ACC112 (cell line): ENCODE measurements at regions not wholly inside any gene's neighbourhood (a gene's known extent, or its start where the extent isn't known, plus 50 kb on each side); places are given as distances from the start of the nearest gene placed in this dataset.

Experiments used
- H2AFZ ChIP-seq: fragments of 200-600 bp; sonication (generic); one replicate; pipeline ENCODE4 v1.6.0; 2017; ENCODE audit warnings: antibody characterized with exemption, low read length; ENCODE audit not compliant: unreplicated experiment
- H3K27ac ChIP-seq: fragments of 200-600 bp; sonication (generic); 2 replicates; pipeline ENCODE4 v1.5.1; 2014; ENCODE audit warnings: low read depth, mild to moderate bottlenecking, antibody characterized with exemption, low read length, moderate library complexity
- H3K27me3 ChIP-seq: fragments of 200-600 bp; sonication (generic); 2 replicates; pipeline ENCODE4 v1.6.1; 2014; ENCODE audit warnings: mild to moderate bottlenecking, antibody characterized with exemption, low read length, moderate library complexity, mixed read lengths; ENCODE audit not compliant: insufficient read depth
- H3K36me3 ChIP-seq: fragments of 200-600 bp; sonication (generic); 2 replicates; pipeline ENCODE4 v1.6.1; 2016; ENCODE audit warnings: mild to moderate bottlenecking, antibody characterized with exemption, low read length, moderate library complexity, mixed read lengths; ENCODE audit not compliant: insufficient read depth
- H3K4me1 ChIP-seq: fragments of 200-600 bp; sonication (generic); one replicate; pipeline ENCODE4 v1.6.1; 2016; ENCODE audit warnings: low read length, mixed read lengths; ENCODE audit not compliant: insufficient read depth, unreplicated experiment, control insufficient read depth
- H3K4me3 ChIP-seq: fragments of 200-600 bp; sonication (generic); 2 replicates; pipeline ENCODE4 v1.5.1; 2014; ENCODE audit warnings: mild to moderate bottlenecking, low read depth, low read length
- H3K79me2 ChIP-seq: fragments of 200-600 bp; sonication (generic); one replicate; pipeline ENCODE4 v1.6.0; 2016; ENCODE audit warnings: low read length; ENCODE audit not compliant: control insufficient read depth, unreplicated experiment, insufficient read depth

GRCh38 chr12:74899031-74899829, 310.4 kb downstream of the KCNC2 start:
- H3K36me3 ChIP-seq: no peaks in the 10 kb centered on the region
- H3K4me3 ChIP-seq: no peak overlapping the region
- H2AFZ ChIP-seq: no peak overlapping the region
- H3K27ac ChIP-seq: no peak overlapping the region
- H3K79me2 ChIP-seq: no peaks in the 10 kb centered on the region
- H3K27me3 ChIP-seq: no peaks in the 10 kb centered on the region
- H3K4me1 ChIP-seq: no peaks in the 10 kb centered on the region

DNA sequence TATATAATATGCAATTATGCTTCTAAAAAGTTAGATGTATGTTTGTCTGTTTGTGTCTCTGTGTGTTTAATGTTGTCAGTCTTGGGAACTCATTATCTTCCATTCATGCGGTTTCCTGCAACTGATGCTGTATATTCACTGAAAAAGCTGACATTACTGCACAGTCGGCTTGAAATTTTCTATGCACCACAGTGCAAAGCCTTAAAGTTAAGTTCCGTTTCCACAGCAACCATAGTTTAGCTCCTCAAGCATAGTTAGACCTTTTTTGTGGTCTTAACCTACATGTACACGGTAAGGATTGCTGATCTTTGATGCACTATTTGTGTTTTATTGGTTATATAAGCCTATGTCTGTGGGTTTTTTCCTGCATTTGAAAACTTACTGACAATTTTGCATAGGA, 309.4 kb downstream of the KCNC2 start:
- Histone ChIP-seq H3K79me2 (no peaks in the 10 kb centered on the region), H3K4me1 (no peaks in the 10 kb centered on the region), H3K36me3 (no peaks in the 10 kb centered on the region), H3K27ac (no peak overlapping the region), H3K27me3 (no peaks in the 10 kb centered on the region), H2AFZ (no peak overlapping the region), H3K4me3 (no peak overlapping the region)

DNA sequence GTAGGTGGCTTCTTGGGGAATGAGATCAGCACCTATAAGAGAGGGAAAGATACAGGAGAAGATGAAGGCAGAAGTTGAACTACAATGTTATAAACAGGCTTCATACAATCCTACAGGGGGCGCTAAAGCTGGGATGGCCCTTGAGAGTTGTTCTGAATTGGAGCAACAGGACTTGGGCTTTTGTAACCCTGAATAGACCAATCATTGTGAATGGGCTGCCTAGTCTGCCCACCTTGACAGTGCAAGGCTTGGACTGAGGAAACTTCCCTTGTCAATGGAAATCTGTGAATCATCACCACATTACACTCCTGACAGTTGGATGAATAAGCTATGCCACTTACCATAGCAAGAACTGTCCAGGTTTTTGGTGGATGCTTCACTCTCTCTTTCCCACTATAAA, 306.1 kb downstream of the KCNC2 start:
- Histone ChIP-seq H2AFZ (no peak overlapping the region), H3K27ac (no peak overlapping the region), H3K27me3 (no peaks in the 10 kb centered on the region), H3K79me2 (no peaks in the 10 kb centered on the region), H3K36me3 (no peaks in the 10 kb centered on the region), H3K4me1 (no peaks in the 10 kb centered on the region), H3K4me3 (no peak overlapping the region)

DNA sequence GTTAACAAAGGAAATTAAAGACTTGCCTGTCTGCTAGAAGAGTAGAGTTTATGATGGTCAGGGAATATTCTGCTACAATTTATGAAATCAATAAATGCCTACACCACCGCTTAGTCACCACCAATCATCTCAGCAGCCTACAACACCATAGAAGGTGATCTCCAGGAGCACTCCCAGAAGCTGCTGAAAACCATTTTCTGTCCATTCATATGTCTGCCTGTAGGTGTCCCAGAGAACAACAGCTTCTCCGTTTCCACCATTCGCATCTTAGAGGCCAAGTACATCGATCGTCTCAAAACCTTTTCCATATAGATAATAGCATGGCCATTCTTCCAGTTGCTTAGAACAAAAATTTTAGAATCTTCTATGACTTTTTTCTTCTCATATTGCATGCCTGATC, 303.4 kb downstream of the KCNC2 start:
- Histone ChIP-seq H3K4me3 (no peak overlapping the region), H3K27me3 (no peaks in the 10 kb centered on the region), H3K36me3 (no peaks in the 10 kb centered on the region), H2AFZ (no peak overlapping the region), H3K27ac (no peak overlapping the region), H3K79me2 (no peaks in the 10 kb centered on the region), H3K4me1 (no peaks in the 10 kb centered on the region)

DNA sequence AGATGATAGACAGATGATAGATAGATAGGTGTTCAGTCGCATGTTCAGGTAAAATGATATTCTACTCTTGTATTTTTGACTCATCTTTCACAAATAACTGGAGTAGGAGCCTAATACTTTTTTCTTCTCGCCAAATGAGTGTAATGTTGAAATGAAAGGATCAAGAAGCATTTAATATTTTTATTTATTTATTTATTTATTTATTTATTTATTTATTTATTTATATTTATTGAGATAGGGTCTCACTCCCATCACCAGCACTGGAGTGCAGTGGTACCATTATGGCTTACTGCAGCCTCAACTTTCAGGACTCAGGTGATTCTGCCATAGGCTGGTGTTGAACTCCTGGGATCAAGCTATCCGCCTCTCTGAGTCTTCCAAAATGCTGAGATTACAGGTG, 298.8 kb downstream of the KCNC2 start:
- Histone ChIP-seq H3K27ac (no peak overlapping the region), H3K4me1 (no peaks in the 10 kb centered on the region)

DNA sequence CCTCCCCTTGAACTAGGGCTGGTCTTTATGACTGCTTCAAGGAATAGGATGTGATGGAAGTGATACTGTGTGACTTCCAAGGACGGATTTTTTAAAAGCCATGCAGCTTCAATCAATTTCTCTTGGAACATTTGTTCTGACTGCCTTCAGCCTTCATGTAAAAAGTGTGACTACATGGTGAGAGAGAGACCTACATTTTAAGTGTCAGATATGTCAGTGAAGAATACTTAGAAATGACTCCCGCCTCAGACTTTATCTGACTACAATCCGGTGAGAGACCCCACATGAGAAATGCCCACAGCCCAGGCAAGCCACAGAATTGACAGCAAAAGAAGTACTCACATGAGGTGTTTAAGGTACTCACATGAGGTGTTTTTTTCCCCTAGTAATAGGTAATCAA, 295.3 kb downstream of the KCNC2 start:
- Histone ChIP-seq H2AFZ (no peak overlapping the region), H3K4me1 (no peaks in the 10 kb centered on the region)

More for the DNA sequence above, 298.8 kb downstream of the KCNC2 start:
- no peak overlapping the region for H2AFZ ChIP-seq
- no peaks in the 10 kb centered on the region for H3K36me3 ChIP-seq
- H3K4me3 ChIP-seq: no peak overlapping the region
- no peaks in the 10 kb centered on the region for H3K27me3 ChIP-seq
- no peaks in the 10 kb centered on the region for H3K79me2 ChIP-seq

DNA sequence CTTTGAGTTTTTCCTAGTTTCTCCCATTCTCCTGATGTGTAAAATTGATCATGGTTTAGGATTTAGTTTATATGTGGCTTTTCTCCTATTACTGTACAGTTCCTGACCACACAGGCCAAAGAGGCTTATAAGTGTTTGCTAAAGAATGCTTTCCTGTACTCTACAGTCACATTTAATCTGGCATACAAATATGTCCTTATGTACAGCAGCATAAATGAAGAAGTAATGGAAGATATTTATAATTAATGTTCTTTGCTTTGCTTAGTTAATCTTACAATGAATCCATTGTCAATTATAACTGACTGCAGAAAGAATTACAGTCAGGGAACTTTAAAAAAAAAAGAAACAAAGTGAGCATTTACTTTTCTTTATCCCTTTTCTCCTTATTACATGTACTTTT, 293.9 kb downstream of the KCNC2 start:
- no peaks in the 10 kb centered on the region for H3K27me3 ChIP-seq
- H3K36me3 ChIP-seq: no peaks in the 10 kb centered on the region
- no peak overlapping the region for H3K4me3 ChIP-seq
- no peak overlapping the region for H3K27ac ChIP-seq
- no peaks in the 10 kb centered on the region for H3K4me1 ChIP-seq
- no peak overlapping the region for H2AFZ ChIP-seq
- no peaks in the 10 kb centered on the region for H3K79me2 ChIP-seq

More for the DNA sequence above, 295.3 kb downstream of the KCNC2 start:
- no peaks in the 10 kb centered on the region for H3K27me3 ChIP-seq
- no peak overlapping the region for H3K4me3 ChIP-seq
- no peaks in the 10 kb centered on the region for H3K36me3 ChIP-seq
- no peak overlapping the region for H3K27ac ChIP-seq
- no peaks in the 10 kb centered on the region for H3K79me2 ChIP-seq

DNA sequence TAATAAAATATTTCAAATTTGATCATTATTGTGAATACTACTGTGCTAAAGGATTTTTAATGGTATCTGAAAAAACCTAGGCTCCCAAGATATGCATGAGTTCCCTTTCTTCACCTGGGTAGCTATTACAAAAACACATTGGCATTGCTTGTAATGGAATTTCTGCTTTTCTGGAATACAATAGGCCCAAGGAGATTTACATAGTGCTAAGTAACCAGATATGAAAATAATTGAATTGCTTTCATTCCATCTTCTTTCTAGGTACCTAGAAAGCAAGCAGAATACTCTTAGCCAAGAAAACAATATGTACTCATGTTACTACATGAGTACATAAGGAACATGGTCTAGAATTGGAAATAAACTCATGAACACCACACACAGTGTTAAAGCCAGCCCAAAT, 291.9 kb downstream of the KCNC2 start:
- Histone ChIP-seq H3K27me3 (no peaks in the 10 kb centered on the region), H3K79me2 (no peaks in the 10 kb centered on the region), H3K4me3 (no peak overlapping the region), H3K4me1 (no peaks in the 10 kb centered on the region), H2AFZ (no peak overlapping the region), H3K36me3 (no peaks in the 10 kb centered on the region), H3K27ac (no peak overlapping the region)

DNA sequence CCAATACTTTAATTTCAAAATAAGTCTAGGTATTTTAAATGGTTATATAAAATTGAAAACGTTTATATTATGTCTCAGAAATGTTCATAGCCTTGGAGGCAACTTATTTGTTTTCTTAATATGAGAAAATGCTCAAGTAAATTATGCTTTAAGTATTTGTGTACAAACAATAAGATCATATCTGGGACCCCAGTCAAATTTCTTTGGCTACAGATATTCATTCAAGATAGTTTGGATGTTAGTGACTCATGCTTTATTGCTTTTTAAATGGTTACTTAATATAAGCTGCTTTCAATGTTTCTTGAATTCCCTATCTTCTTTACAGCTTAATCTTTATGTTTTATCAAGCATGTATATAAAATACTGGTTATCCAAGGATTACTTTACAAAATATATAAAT, 291.3 kb downstream of the KCNC2 start:
- Histone ChIP-seq H2AFZ (no peak overlapping the region), H3K79me2 (no peaks in the 10 kb centered on the region), H3K36me3 (no peaks in the 10 kb centered on the region), H3K27ac (no peak overlapping the region), H3K4me1 (no peaks in the 10 kb centered on the region), H3K27me3 (no peaks in the 10 kb centered on the region), H3K4me3 (no peak overlapping the region)

DNA sequence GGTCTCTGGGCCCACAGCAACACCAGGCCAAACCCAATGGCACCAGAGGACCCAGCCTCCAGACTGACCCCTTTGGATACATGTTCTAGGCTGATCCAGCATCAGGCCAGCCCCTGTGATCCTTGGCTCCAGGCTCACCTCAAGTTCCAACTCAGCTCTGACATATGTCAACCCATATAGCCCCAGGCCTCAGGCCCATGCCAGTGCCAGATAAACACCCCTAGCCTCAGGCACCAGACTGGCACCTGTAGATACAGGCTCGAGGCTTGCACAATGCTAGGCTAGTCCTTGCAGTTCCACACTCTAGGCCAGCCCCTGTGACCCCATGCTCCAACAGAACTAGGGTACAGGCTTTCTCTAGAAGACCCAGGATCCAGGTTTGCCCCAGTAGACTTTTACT, 287.5 kb downstream of the KCNC2 start:
- Histone ChIP-seq H2AFZ (no peak overlapping the region), H3K36me3 (no peaks in the 10 kb centered on the region), H3K27me3 (no peaks in the 10 kb centered on the region), H3K4me1 (no peaks in the 10 kb centered on the region), H3K4me3 (no peak overlapping the region), H3K79me2 (no peaks in the 10 kb centered on the region), H3K27ac (no peak overlapping the region)

GRCh38 chr12:74922642-74923041, 287.0 kb downstream of the KCNC2 start:
- H3K27me3 ChIP-seq: no peaks in the 10 kb centered on the region
- H3K79me2 ChIP-seq: no peaks in the 10 kb centered on the region
- H3K4me1 ChIP-seq: no peaks in the 10 kb centered on the region
- H3K4me3 ChIP-seq: no peak overlapping the region
- H3K27ac ChIP-seq: no peak overlapping the region
- no peaks in the 10 kb centered on the region for H3K36me3 ChIP-seq
- H2AFZ ChIP-seq: no peak overlapping the region
